Activated CD4-positive, alpha-beta memory T cell treated with anti-CD3 and anti-CD28 coated beads, Interleukin-2, amount 10 ng/mL, durations not matched to agents 7 days and 5 days (primary cell): ENCODE measurements at regions not wholly inside any gene's neighbourhood (a gene's known extent, or its start where the extent isn't known, plus 50 kb on each side); places are given as distances from the start of the nearest gene placed in this dataset.

ENCODE experiments used
- CTCF ChIA-PET: fragments of 350-600 bp; sonication (Branson Sonifier 250); formaldehyde crosslinking; loops from one replicate; lab custom pipeline; 2021; ENCODE audit warnings: antibody characterized with exemption, inconsistent platforms; lab: Charles Lee
- POLR2A ChIA-PET: fragments of 350-600 bp; sonication (Branson Sonifier 250); formaldehyde crosslinking; loops from one replicate; lab custom pipeline; 2021; ENCODE audit warnings: antibody characterized with exemption; lab: Charles Lee
- DNase-seq: peaks from one replicate; pipeline ENCODE4 v3.0.0-alpha.2; 2020
- H3K27ac Mint-ChIP-seq: one replicate; pipeline ENCODE4 v1.8.0; 2021; ENCODE audit warnings: mild to moderate bottlenecking, mixed read lengths
- H3K27me3 Mint-ChIP-seq: one replicate; pipeline ENCODE4 v1.8.0; 2021; ENCODE audit warnings: mixed read lengths
- H3K36me3 Mint-ChIP-seq: one replicate; pipeline ENCODE4 v1.8.0; 2021; ENCODE audit warnings: low read depth, mixed read lengths
- H3K4me1 Mint-ChIP-seq: one replicate; pipeline ENCODE4 v1.8.0; 2021; ENCODE audit warnings: mixed read lengths
- H3K4me3 Mint-ChIP-seq: one replicate; pipeline ENCODE4 v1.8.0; 2021; ENCODE audit warnings: mild to moderate bottlenecking, mixed read lengths
- H3K9me3 Mint-ChIP-seq: one replicate; pipeline ENCODE4 v1.8.0; 2021; ENCODE audit warnings: mixed read lengths

DNA sequence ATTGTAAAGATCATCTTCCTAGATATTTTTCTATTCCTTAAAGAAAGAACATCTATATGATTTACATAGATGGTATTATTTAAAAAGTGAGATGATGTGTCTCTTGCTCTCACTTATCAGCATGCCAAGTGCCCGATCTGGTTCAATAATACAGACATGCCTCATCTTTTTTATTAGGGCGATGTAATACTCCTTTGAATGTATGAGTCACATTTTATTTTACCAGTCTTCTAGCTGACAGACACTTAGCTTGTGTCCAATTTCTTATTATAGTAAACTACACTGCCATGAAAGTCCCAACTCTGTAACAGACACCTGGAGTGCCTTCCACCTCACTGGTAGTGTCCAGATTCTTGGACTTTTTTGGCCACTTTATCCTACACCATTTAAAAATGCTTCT, 586.6 kb upstream of the BTBD3 start:
- H3K27me3 Mint-ChIP-seq: no peaks in the 10 kb centered on the region
- H3K9me3 Mint-ChIP-seq: peaks cover 9% of the 10 kb centered on the region
- no peaks in the 10 kb centered on the region for H3K4me1 Mint-ChIP-seq
- DNase-seq: no peak
- ChIA-PET POLR2A (no interaction called here), CTCF (no interaction called here)
- no peak overlapping the region for H3K4me3 Mint-ChIP-seq
- H3K36me3 Mint-ChIP-seq: no peaks in the 10 kb centered on the region
- no peak overlapping the region for H3K27ac Mint-ChIP-seq

- H3K4me1 Mint-ChIP-seq: no peaks in the 10 kb centered on the region
- peaks cover 7% of the 10 kb centered on the region for H3K9me3 Mint-ChIP-seq
- ChIA-PET POLR2A (no interaction called here), CTCF (no interaction called here)
- no peak for DNase-seq
- H3K4me3 Mint-ChIP-seq: no peak overlapping the region
- no peaks in the 10 kb centered on the region for H3K27me3 Mint-ChIP-seq
- H3K27ac Mint-ChIP-seq: no peak overlapping the region
- no peaks in the 10 kb centered on the region for H3K36me3 Mint-ChIP-seq
Observed at GRCh38 chr20:11332381-11332780, 585.3 kb upstream of the BTBD3 start.

- Mint-ChIP-seq H3K27me3 (no peaks in the 10 kb centered on the region), H3K9me3 (peaks cover 6% of the 10 kb centered on the region), H3K36me3 (no peaks in the 10 kb centered on the region), H3K4me1 (no peaks in the 10 kb centered on the region), H3K27ac (no peak overlapping the region), H3K4me3 (no peak overlapping the region)
- CTCF ChIA-PET: no interaction called here
- POLR2A ChIA-PET: no interaction called here
- no peak for DNase-seq
Observed at GRCh38 chr20:11333634-11334033, 584.1 kb upstream of the BTBD3 start.

DNA sequence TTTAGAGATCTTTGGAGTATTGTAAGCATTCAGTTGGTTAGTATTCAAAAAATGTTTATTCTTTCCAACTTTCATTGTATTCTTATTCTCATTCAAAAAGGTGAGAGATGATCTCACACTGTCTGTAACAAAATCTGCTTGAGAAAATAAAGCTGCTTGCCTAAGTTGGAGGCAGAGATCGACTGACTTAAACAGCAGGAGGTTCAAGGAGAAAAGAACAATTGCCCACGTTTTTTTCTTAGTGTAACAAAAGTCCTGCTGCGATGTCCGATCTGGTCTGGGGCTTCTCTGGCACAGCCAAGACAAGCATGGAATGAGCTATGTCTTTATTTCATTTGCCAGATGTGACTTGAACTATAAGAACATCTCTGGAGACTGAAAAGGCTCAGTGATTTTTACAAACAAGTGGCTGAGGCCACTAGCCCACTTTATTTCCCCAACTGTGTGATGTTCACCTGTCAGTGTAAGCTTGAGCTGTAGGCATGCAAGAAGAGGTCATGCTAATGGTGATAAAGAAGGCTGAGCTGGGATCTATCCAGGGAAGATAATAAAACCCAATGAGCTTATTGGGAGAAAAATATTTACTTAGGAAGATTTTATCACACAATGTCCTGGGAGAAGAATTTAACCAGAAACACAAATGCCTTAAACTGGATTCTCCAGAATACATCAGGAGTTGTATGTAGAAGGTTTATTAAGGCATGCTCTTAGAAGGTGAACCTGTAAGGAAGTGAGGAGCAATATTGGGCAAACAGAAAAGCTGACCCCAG, 580.1 kb upstream of the BTBD3 start:
- Mint-ChIP-seq H3K4me1 (no peaks in the 10 kb centered on the region), H3K9me3 (peaks cover 2% of the 10 kb centered on the region), H3K36me3 (no peaks in the 10 kb centered on the region), H3K27ac (no peak overlapping the region), H3K27me3 (no peaks in the 10 kb centered on the region), H3K4me3 (no peak overlapping the region)
- ChIA-PET POLR2A (no interaction called here), CTCF (no interaction called here)
- no peak for DNase-seq

- no peak for DNase-seq
- no peaks in the 10 kb centered on the region for H3K4me1 Mint-ChIP-seq
- H3K27me3 Mint-ChIP-seq: no peaks in the 10 kb centered on the region
- no peaks in the 10 kb centered on the region for H3K36me3 Mint-ChIP-seq
- no peak overlapping the region for H3K27ac Mint-ChIP-seq
- H3K4me3 Mint-ChIP-seq: no peak overlapping the region
- ChIA-PET CTCF (no interaction called here), POLR2A (no interaction called here)
- peaks cover 2% of the 10 kb centered on the region for H3K9me3 Mint-ChIP-seq
Observed at GRCh38 chr20:11338496-11339306, 579.0 kb upstream of the BTBD3 start.

GRCh38 chr20:11344939-11345338, 572.8 kb upstream of the BTBD3 start:
- H3K27ac Mint-ChIP-seq: no peak overlapping the region
- ChIA-PET POLR2A (no interaction called here), CTCF (no interaction called here)
- H3K36me3 Mint-ChIP-seq: no peaks in the 10 kb centered on the region
- no peaks in the 10 kb centered on the region for H3K27me3 Mint-ChIP-seq
- H3K4me3 Mint-ChIP-seq: no peak overlapping the region
- no peaks in the 10 kb centered on the region for H3K4me1 Mint-ChIP-seq
- no peak for DNase-seq
- H3K9me3 Mint-ChIP-seq: peaks cover 8% of the 10 kb centered on the region

DNA sequence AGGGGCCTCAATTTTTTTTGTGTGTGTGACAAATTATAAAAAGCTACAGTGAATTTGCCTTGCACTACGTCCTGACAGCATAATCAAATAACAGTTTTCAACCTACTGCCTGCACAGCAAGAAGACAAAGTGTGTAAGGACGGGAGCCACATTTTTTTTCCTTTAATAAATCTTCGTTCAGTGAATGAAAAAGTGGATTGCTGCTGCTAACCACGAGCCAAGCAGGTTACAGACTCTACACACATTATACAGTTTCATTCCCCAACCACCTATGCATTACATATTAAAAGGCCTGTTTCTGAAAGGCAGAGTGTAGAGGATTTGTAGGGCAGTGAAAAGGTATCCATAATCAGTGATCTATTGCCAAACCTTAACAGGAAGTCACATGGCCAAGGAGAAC, 570.0 kb upstream of the BTBD3 start:
- Mint-ChIP-seq H3K9me3 (peaks cover 14% of the 10 kb centered on the region), H3K27me3 (no peaks in the 10 kb centered on the region), H3K4me1 (no peaks in the 10 kb centered on the region), H3K27ac (no peak overlapping the region), H3K36me3 (no peaks in the 10 kb centered on the region), H3K4me3 (no peak overlapping the region)
- CTCF ChIA-PET: no interaction called here
- no peak for DNase-seq
- POLR2A ChIA-PET: no interaction called here

DNA sequence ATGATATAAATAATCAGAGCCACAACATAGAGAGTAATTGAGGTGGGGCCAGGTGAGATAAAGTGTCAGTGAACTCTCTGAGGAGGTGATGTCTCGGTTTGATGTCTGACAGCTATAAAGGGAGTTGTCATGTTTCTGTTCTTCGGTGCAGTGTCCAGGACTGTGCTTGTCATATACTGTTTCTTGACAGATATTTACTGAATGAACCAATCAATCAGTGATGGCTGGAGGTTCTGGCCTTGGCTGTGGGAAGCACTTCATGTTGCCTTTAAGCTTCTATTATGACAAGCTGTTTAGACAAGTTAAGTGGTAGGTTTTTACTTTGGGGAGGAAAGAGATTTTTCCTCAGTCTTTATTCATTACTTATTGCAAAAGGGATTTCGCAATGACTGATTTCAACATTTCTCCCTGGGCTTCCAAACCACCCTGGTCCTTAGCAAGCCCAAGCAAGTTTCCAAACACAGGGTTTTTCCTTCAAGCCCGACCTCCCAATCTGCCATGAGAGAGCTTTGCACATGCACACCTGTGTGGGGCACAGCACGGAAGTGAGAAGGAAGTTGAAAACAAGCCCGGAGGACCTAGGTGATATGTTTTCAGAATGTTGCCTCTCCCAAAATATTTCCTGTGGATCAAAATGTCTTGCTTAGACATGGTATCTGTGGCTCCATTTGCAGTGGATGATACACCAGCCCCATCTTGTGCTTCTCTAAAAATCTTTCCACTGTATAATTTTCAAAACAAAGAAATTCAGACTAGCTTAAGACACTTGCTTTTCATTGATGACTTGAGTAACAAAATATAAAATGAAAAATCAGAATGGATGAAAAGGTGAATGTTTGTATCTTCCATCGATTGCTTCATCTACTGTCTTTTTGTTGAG, 567.3 kb upstream of the BTBD3 start:
- Mint-ChIP-seq H3K4me3 (no peak overlapping the region), H3K4me1 (no peaks in the 10 kb centered on the region), H3K27me3 (no peaks in the 10 kb centered on the region), H3K27ac (no peak overlapping the region), H3K9me3 (peaks cover 14% of the 10 kb centered on the region), H3K36me3 (no peaks in the 10 kb centered on the region)
- ChIA-PET POLR2A (no interaction called here), CTCF (no interaction called here)
- DNase-seq: no peak

- H3K4me3 Mint-ChIP-seq: no peak overlapping the region
- no peaks in the 10 kb centered on the region for H3K36me3 Mint-ChIP-seq
- no peak overlapping the region for H3K27ac Mint-ChIP-seq
- no peaks in the 10 kb centered on the region for H3K4me1 Mint-ChIP-seq
- CTCF ChIA-PET: no interaction called here
- POLR2A ChIA-PET: no interaction called here
- H3K9me3 Mint-ChIP-seq: peaks cover 12% of the 10 kb centered on the region
- H3K27me3 Mint-ChIP-seq: no peaks in the 10 kb centered on the region
- no peak for DNase-seq
Observed at GRCh38 chr20:11352041-11352440, 565.7 kb upstream of the BTBD3 start.

GRCh38 chr20:11354846-11355245, 562.8 kb upstream of the BTBD3 start:
- Mint-ChIP-seq H3K36me3 (no peaks in the 10 kb centered on the region), H3K27me3 (no peaks in the 10 kb centered on the region), H3K27ac (no peak overlapping the region), H3K4me3 (no peak overlapping the region), H3K9me3 (peaks cover 9% of the 10 kb centered on the region), H3K4me1 (no peaks in the 10 kb centered on the region)
- ChIA-PET POLR2A (no interaction called here), CTCF (no interaction called here)
- DNase-seq: no peak

DNA sequence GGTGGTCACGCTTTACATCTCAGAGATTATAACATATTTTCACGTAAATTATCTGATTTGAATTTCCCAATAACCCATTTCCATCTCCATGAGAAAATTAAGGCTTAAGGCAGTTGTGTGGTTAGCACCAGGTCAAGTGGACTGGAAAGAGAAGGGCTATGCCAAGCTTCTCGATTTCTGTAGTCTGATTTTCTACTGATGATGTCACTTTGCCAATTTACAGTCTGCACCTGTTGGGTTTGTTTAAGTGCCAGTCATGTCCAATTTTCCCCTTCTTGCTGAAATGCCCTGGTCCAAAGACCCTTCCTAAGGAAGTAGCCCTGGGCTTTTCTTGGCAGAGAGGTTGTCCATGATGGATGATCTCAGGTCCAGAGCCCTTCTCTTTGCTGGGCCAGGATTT, 562.3 kb upstream of the BTBD3 start:
- Mint-ChIP-seq H3K36me3 (no peaks in the 10 kb centered on the region), H3K27ac (no peak overlapping the region), H3K4me1 (no peaks in the 10 kb centered on the region), H3K4me3 (no peak overlapping the region), H3K27me3 (no peaks in the 10 kb centered on the region), H3K9me3 (peaks cover 7% of the 10 kb centered on the region)
- no peak for DNase-seq
- POLR2A ChIA-PET: no interaction called here
- CTCF ChIA-PET: no interaction called here

DNA sequence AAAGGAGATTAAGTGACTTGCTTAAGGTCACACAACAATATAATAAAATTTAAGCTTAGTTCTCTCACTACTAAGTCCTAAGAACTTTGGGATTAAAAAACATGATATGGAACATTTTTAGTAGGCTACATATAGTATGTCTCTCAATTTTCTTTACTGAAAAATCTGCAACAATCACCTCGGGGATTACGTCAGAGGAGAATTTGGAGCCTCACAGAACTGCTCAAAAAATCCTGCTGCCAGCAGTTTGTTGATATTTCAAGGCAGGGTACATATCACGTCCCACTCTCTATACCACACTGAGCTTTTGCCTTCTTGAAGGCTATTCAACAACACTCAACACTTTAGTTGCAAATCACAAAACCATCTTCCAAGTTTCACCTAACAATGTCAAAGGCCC, 561.6 kb upstream of the BTBD3 start:
- peaks cover 7% of the 10 kb centered on the region for H3K9me3 Mint-ChIP-seq

GRCh38 chr20:11362450-11362849, 555.2 kb upstream of the BTBD3 start:
- ChIA-PET CTCF (no interaction called here), POLR2A (no interaction called here)

More for the DNA sequence above, 561.6 kb upstream of the BTBD3 start:
- Mint-ChIP-seq H3K4me1 (no peaks in the 10 kb centered on the region), H3K27me3 (no peaks in the 10 kb centered on the region), H3K27ac (no peak overlapping the region), H3K36me3 (no peaks in the 10 kb centered on the region), H3K4me3 (no peak overlapping the region)
- DNase-seq: no peak
- ChIA-PET POLR2A (no interaction called here), CTCF (no interaction called here)

More at GRCh38 chr20:11362450-11362849, 555.2 kb upstream of the BTBD3 start:
- no peak for DNase-seq
- no peaks in the 10 kb centered on the region for H3K4me1 Mint-ChIP-seq
- no peaks in the 10 kb centered on the region for H3K36me3 Mint-ChIP-seq
- no peak overlapping the region for H3K4me3 Mint-ChIP-seq
- no peaks in the 10 kb centered on the region for H3K27me3 Mint-ChIP-seq
- peaks cover 21% of the 10 kb centered on the region for H3K9me3 Mint-ChIP-seq
- H3K27ac Mint-ChIP-seq: no peak overlapping the region
